ENCODE measurements at regions not wholly inside any gene's neighbourhood (a gene's known extent, or its start where the extent isn't known, plus 50 kb on each side); places are given as distances from the start of the nearest gene placed in this dataset.

- no peak for TF ChIP-seq CTCF (IDR thresholded peaks at IDR 0.05; ENCODE audit: extremely low read depth in 1 of 2, insufficient read depth in 1 of 2, low read depth in 1 of 2, low read length in 2 of 2)
- no peak for TF ChIP-seq EZH2 (IDR thresholded peaks at IDR 0.05; ENCODE audit: borderline replicate concordance, low read depth, low read length, severe bottlenecking)
- TF ChIP-seq POLR2A (IDR thresholded peaks at IDR 0.05; ENCODE audit: low read depth, low read length): no peak
- no peak for TF ChIP-seq POLR2AphosphoS5 (IDR thresholded peaks at IDR 0.05; ENCODE audit: insufficient read depth, low read depth, low read length)
- TF ChIP-seq MYC (IDR thresholded peaks at IDR 0.05; ENCODE audit: low read depth, low read length): no peak
- TF ChIP-seq JUN (IDR thresholded peaks at IDR 0.05; ENCODE audit: borderline replicate concordance, insufficient read depth, insufficient read length, low read depth): no peak
- no peak for TF ChIP-seq MAX (IDR thresholded peaks at IDR 0.05; ENCODE audit: insufficient read depth, insufficient read length)
- no peak for TF ChIP-seq FOS (IDR thresholded peaks at IDR 0.05; ENCODE audit: borderline replicate concordance, insufficient read depth, low read length)
- no peak for TF ChIP-seq GATA2 (IDR thresholded peaks at IDR 0.05; ENCODE audit: insufficient read depth, insufficient read length, low read depth, low read length)
Observed at GRCh38 chr2:30315391-30316063, 84.2 kb downstream of the LBH start.

Measured in endothelial cell of umbilical vein (primary cell).